Skeletal muscle cell (primary cell): ENCODE measurements at regions not wholly inside any gene's neighbourhood (a gene's known extent, or its start where the extent isn't known, plus 50 kb on each side); places are given as distances from the start of the nearest gene placed in this dataset.

Source experiments
- DNase-seq: peaks from one replicate; pipeline ENCODE4 v3.0.0-alpha.2; 2010; ENCODE audit warnings: low read depth
- H3K4me3 ChIP-seq: 2 replicates; pipeline ENCODE4 v1.5.1; 2011; ENCODE audit warnings: low read depth, mild to moderate bottlenecking, control low read depth, low read length, moderate library complexity

DNA sequence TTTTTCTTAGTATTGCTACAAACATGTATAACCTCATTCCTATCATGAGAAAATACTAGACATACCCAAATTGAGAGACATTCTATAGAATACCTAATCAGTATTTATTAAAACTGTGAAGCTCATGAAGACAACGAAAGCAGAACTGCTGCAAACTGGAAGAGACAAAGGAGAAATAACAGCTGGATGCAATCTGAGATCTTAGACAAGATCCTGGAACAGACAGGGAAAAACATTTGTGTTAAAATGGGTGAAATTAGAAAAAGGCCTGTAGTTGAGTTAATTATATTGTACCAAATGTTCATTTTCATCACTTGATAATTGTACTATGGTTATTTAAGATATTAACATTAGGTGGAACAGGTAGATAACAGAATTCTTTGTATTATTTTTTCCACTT, 392.0 kb downstream of the PLPP3 start:
- DNase-seq, result no peak
- no peak overlapping the region for H3K4me3 ChIP-seq

DNA sequence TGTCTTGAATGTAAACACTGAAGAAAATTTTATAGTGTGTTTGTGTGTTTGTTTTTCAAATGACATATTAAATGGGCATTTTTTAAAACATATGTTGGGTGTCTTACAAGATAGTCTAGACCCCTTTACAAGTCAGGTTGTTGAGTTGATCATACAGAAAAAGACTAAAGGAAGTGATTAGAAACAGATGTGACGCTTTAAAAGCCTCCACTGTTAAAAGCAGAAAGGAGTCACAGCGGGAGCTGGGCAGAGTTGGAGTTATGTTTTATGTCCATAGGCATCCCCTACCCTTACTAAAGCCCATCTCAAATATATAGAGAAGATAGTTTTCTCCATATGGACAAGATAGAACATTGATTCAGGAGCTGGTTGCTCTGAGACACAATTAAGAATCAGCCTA, 393.9 kb downstream of the PLPP3 start:
- H3K4me3 ChIP-seq, result no peak overlapping the region
- DNase-seq, result no peak

DNA sequence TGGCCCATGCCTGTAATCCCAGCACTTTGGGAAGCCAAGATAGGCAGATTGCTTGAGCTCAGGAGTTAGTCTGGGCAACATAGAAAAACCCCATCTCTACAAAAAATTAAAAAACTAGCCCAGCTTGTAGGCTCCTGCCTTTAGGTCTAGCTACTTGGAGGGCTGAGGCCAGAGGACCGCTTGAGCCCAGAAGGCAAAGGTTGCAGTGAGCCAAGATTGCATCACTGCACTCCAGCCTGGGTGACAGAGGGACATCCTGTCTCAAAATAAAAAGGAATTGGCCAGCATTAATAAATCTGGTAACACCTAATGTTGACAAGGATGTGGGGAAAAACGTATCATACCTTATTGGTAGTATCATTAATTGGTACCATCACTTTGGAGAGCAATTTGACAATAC, 396.2 kb downstream of the PLPP3 start:
- no peak overlapping the region for H3K4me3 ChIP-seq
- DNase-seq, result no peak

DNA sequence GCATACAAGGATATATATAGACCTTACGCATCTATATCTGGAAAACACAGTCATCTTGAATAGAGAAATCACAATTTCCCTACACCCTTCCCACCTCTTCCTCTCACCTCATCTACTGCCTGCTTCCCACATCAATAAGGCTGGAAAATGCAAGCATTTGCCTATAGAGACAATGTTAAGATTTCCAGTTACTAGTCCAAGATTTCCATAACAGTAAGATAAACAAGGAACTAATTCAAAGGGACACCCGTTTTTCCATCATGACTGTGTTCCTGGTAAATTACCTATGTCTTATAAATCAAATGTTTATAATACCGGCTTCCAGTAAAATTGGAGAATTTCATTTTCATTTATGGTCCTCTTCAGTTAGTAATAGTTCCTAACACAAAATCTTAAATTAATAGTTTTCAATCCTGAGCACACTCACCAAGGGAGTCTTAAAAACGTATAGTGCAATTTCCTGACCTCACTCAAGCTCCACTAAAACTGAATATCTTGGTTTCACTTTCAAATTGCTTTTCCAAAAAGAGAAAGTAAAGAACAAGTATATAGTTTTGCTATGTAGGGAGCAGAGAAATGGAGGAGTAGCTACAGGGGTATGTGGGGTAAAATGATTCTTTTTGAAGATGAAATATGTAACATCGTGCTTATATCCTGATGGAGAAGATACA, 398.7 kb downstream of the PLPP3 start:
- DNase-seq, result no peak
- no peak overlapping the region for H3K4me3 ChIP-seq

DNA sequence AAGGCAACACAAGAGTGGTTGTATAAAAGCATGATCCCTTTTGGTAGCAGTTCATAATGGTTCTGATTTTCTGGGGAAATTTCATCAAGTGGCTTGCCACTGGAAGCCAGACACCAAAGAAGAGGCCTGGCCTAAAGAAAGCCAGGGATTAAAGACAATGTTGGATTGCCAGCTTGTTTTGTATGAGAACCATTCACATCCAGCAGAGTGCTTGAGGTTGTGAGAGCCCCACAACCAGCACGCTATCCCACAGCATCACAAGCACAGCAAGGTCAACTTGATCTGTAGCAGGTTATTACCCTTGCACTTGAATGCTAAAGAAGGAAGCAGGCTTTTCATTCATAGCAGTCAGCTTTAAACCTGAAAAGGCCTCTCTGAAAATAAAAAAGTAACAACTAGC, 399.8 kb downstream of the PLPP3 start:
- DNase-seq, result no peak
- no peak overlapping the region for H3K4me3 ChIP-seq

DNA sequence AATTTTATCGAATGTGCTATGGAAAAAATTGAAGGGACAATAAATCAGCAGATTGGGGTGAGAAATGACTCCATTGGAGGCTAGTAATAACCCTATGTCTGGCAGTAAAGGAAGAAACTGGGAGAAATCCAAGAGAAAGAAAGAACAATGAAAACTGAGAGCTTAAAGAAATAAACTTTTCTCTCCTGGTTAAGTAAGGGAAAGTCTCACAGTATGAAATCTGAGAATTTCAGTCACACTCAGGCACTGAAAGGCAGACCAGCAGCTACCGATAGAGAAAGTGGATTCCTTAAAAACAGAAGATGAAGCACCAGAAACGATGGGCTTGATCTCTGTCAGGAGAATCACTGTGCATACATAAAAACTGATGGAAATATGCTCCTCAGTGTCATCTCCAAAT, 404.2 kb downstream of the PLPP3 start:
- no peak for DNase-seq
- H3K4me3 ChIP-seq, result no peak overlapping the region

DNA sequence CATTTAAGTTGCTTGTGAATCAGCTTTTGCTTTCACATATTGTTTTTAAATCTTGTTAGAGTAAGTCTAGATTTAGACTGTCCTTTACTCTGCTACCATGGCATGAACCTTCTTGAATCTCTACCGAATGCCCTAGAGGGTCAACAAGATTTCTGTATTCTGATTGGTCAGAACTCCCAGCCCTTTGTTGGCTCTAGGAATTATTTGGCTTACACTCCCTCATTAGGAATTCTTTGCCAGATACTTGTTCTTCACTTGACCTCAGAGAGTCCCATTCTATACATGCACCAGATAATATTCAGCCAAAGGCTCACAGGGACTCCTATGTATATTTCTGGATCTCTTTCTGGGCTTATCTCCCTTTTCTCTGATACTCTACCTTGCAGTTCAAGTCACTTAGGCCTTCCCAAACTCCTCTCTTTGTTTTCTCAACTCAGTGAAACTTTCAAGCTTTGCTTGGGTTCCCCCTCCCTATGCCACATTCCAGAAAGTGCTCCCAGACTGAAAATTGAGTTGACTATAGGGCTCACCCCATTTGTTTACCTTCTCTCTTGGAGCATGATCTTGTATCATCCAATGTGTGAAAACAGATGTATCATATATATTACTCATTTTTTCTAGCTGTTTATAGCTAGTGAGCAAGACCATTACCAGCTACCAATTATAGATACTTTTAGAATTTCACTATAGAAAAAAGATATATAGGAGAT, 405.0 kb downstream of the PLPP3 start:
- no peak for DNase-seq
- H3K4me3 ChIP-seq, result no peak overlapping the region

DNA sequence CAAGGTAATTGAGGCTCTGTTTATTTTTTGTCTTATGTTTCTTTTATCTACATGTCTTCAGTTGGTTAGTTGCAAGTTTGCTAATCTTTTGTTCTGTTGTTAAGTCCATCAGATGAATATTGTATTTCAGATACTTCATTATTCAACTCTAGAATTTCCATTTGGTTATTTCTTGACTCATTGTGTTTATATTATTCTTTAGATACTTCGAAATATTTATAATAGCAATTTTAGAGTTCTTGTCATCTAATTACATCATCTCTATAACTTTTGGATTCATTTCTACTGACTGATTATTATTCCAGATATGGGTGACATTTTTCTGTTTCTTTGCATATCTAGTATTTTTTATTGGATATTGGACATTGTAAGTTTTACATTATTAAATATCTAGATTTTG, 405.6 kb downstream of the PLPP3 start:
- DNase-seq, result no peak
- H3K4me3 ChIP-seq, result no peak overlapping the region

DNA sequence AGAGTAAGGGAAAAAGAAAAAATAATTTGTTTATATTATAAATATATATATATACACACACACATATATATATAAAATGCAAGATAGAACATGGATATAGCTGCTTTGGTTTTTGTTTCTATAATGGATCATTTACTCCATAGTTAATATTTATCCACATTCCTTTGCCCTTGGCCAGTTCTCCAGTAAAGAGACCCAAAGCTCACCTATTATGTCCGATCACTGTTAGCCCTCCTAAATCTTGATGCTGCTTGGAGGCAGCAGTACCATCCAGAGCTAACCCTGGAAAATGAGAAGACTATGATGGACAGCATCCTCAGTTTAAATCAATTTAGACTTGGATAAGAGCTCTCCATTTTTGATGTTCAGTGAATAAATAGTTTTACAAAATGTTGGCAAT, 407.7 kb downstream of the PLPP3 start:
- no peak for DNase-seq
- no peak overlapping the region for H3K4me3 ChIP-seq

DNA sequence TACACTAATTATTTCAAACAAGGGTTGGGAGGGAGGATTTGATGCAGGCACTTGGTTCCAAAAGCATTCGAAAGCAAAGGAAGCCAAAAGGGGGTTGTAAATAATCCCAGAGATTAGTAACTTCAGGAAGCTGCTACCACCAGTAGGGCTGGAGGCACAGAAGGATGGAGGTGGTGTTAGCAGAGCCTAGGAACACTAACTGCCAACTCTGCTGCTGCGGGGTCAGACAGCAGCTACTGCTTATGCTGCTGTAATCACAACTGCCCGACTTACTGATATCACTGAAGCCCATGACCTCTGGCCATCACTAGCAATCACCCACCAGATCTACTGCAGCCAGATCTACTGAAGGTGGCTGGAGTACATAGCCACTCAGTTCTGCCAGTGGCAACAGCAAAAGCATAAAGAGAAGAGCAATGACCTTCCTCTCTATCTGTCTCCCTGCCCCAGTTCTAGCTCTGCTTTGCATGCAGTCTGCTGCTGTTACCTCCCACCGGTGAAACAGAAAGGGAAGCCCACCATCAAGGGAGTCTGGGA, 408.5 kb downstream of the PLPP3 start:
- no peak overlapping the region for H3K4me3 ChIP-seq
- no peak for DNase-seq

DNA sequence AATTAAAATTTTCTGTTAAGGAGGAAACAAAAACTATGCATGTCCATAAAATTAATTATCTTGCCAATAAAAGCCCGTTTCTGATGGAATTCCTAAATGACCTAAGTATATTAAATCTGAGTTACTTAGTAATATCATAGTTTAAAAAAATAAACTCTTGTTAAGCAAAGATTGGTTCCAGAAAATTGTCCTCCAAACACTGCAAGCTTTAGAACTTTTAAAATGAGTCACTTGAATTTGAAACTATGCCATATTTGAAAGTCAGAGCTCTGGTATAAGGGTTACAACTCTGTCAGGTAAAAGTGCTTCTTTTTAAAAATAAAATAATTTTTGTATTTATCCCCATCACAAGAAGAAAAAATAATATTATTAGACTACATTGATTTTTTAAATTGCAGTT, 409.5 kb downstream of the PLPP3 start:
- DNase-seq, result no peak
- no peak overlapping the region for H3K4me3 ChIP-seq

DNA sequence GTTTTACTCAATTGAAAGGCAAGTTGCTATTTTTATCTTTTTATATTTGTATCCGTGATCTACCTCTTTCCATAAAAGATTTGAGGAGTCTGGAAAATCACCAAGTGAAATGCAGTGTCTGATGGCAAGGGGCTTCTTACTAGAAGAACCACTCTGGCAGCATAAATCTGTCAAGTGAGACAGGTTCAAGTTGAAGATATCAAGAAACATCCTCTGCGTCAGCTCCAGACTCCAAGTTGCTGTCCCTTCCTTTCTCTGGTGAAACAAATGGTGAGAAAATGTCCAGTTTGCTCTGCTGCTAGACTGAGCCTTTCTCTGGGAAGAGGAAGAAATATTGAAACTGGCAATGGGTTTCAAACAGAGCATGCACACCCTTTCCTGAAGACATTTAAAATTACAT, 411.2 kb downstream of the PLPP3 start:
- H3K4me3 ChIP-seq, result no peak overlapping the region
- DNase-seq, result no peak

DNA sequence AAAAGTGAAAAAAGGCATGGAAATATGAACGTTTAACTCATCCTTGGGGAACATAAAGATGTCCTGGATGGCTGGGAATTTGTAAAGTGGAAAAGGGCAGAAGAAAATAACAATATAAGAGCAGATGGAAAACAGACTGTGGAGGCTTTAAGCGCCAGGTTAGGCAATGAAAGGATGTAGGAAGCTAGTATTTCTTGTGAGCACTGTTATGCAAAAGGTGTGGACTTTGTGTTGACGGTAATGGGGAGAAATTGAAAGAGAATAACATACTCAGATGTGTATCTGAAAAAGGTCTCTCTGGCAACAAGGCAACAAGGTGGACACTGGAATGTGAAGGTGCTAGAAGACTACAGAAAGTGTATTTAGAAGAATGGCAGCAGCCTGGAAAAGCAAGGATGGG, 411.8 kb downstream of the PLPP3 start:
- no peak for DNase-seq
- no peak overlapping the region for H3K4me3 ChIP-seq

DNA sequence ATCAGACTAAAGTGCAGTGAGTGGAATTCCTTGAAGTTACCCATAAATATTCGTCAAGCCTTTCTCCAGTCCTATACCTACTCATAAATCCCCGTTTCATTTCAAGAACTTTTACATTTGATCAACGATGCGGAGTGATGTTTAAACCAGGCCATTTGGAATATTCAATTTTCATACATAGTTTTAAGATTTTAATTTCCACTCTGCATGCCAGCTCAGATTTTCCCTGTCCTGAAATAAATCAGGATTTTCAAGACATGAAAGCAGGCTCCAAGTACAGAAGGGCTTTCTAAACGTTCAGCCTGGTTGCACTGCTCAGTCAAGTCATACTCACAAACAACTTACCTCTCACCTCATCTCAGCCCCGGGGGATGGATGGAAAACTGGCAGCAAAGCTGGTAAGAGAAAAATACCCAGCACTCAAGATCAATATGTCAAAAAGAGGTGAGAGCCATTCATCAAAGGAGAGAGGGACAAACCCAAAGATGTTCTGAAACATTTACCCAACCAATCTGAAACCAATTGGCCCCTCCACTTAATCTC, 418.5 kb downstream of the PLPP3 start:
- no peak for DNase-seq
- H3K4me3 ChIP-seq, result no peak overlapping the region

DNA sequence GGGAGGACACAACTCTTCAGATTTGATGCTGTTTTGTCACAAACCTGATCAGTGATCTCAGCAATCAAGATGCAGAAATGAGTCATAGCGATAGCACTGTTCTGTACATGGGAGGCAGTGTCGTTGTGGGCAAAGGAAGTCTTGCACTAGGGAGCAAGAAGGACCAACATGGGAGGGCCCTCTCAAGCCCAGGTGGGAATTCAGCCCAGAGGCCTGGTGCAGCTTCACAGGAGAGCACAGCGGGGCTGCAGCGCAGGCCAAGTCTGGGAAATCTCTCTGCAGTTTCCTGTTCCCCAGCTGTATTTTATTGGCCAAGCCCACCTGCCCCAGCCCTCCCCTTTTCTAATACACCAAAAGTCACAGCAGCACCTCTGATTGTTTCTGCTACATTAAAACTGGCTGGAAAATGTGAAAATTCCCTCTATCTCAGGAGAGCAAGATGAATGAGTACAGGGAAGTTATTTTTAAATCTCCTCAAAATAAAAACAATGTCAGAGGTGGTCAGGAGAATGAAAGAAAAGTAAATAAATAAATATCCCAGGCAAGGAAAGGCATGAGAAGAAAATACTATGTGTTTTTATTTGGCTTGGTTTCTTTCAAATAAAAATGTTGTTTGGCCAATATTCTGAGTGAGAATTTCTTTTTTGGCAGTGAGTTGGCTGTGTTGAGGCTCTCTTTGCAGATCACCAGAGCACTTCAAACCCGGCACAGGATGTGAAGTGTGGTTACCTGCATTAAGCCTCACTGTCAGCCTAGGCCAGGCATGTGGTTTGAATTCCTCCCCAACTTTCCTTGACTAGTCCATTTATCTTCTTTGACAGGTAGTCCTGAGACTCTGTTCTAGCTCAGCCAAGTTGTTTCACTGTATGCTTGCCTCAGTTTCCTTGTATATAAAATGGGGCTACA, 422.1 kb downstream of the PLPP3 start:
- H3K4me3 ChIP-seq, result no peak overlapping the region
- DNase-seq, result no peak

DNA sequence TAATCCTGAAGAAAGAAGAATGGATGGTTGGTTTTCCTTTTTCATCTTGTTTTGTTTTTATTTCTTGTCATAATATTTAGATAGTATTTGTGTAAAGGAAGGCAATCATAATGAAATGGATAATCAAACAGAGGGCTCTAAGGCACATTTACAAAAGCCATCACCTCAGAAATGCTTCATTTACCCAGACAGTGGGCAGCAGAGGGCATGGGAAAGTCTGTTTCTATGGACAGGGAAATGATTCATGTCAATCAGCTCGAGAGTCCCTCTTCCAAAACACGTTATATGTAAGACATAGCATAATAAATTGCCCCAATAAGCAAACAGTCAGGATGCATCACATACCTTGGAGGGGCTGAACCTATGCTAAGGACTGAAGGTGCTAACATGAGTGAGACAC, 426.1 kb downstream of the PLPP3 start:
- H3K4me3 ChIP-seq, result no peak overlapping the region
- no peak for DNase-seq

DNA sequence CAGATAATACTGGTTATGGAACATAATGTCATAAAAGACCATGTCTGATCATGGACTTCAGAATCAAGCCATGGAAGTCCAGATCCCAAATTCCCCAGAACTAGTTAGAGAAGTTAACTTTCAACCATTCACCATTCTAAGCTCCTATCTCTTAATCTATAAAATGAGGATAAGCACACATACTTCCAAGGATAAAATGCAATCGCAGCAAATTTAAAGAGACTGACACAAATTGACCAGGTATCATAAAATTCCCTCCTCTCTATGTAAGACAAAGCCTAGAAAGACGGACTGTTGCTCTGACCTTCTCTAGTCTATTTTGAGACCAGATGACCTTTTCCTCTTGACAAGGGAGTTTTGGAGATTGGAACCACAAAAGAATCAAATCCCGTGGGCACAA, 426.7 kb downstream of the PLPP3 start:
- no peak overlapping the region for H3K4me3 ChIP-seq
- no peak for DNase-seq

DNA sequence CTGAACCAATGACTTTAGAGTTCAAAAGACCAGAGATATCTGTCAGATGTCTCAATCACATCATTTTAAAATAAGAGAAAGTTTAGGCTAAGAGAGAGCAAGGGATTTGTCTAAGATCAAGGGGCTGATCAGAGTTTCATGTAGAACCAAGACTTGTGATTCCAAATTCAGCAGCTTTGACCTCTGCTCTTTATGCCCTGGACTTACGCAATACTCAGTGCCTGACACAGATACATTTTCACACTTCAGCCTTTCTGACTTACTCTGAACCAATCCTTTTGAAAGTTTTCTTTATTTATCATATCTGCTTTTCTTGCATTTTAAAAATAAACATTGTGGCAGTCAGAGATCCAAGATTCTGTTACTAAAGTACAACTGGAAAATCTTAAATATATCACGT, 428.0 kb downstream of the PLPP3 start:
- DNase-seq, result no peak
- H3K4me3 ChIP-seq, result no peak overlapping the region

DNA sequence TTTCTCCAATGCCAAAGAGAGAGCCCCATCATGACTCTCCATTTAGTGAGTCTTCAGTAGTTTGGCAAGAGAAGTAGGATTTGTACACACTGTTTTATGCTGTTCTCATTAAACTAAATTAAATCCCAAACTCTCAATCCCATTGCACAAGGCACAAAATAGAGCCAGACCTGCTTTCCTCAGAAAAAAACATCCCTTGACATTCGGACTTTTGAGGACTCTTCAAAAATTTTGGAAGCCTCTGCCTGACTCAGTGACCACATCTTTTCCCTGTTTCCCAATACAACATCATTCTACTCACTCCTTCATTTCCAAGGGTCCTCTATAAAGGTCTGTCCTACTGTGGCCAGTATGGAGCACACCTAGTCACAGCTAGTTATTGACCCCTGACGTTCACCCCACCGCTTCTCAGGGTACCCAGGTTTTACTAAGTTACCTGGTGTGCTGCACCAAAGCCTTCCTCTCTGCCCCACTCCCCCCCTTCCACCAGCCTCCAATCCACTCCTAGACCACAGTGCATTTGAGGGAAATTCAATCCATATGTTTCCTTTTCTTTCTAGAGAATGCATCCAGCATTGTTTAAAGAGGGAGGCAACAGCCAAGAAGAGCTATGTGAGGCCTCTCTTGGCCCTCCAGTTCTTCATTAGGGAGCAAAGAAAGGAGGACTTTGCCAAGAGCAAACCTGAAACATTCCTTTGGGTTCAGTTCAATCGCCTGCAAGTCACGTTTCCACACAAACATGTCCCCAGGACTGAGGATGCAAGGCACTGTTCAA, 428.7 kb downstream of the PLPP3 start:
- H3K4me3 ChIP-seq, result no peak overlapping the region
- no peak for DNase-seq
